Right atrium auricular region (tissue), 2 donors: ENCODE measurements at regions not wholly inside any gene's neighbourhood (a gene's known extent, or its start where the extent isn't known, plus 50 kb on each side); places are given as distances from the start of the nearest gene placed in this dataset.

Experiments used
- DNase-seq: peaks from one replicate; pipeline ENCODE4 v3.0.0-alpha.2; 2019; ENCODE audit warnings: low spot score
- H3K27ac ChIP-seq, 2 donors: fragments of 200-600 bp; sonication (generic); 1 replicate in 1 of 2; 2 replicates in 1 of 2; pipeline ENCODE4 v1.5.1; 2016 to 2019
- H3K27me3 ChIP-seq, 2 donors: fragments of 200-600 bp; sonication (generic); one replicate each; pipeline versions ENCODE4 v1.5.1 to v1.6.0; 2017 to 2019
- H3K36me3 ChIP-seq: fragments of 200-600 bp; sonication (generic); one replicate; pipeline ENCODE4 v1.5.1; 2016
- H3K4me1 ChIP-seq, 2 donors: fragments of 200-600 bp; sonication (generic); one replicate each; pipeline versions ENCODE4 v1.5.1 to v1.6.0; 2017 to 2019
- H3K4me3 ChIP-seq, 2 donors: fragments of 200-600 bp; sonication (generic); 1 replicate in 1 of 2; 2 replicates in 1 of 2; pipeline ENCODE4 v1.5.1; 2017 to 2019; ENCODE audit warnings: mild to moderate bottlenecking in 1 of 2, moderate library complexity in 1 of 2
- H3K9me3 ChIP-seq, 2 donors: fragments of 200-600 bp; sonication (generic); one replicate each; pipeline ENCODE4 v1.5.1; 2019
- TF ChIP-seq, protein P1 (sequence below), 2 donors: fragments of 200-600 bp; sonication (generic); IDR thresholded peaks; one replicate each; pipeline ENCODE4 v1.5.1; 2019; ENCODE audit warnings: antibody characterized with exemption in 2 of 2

DNA sequence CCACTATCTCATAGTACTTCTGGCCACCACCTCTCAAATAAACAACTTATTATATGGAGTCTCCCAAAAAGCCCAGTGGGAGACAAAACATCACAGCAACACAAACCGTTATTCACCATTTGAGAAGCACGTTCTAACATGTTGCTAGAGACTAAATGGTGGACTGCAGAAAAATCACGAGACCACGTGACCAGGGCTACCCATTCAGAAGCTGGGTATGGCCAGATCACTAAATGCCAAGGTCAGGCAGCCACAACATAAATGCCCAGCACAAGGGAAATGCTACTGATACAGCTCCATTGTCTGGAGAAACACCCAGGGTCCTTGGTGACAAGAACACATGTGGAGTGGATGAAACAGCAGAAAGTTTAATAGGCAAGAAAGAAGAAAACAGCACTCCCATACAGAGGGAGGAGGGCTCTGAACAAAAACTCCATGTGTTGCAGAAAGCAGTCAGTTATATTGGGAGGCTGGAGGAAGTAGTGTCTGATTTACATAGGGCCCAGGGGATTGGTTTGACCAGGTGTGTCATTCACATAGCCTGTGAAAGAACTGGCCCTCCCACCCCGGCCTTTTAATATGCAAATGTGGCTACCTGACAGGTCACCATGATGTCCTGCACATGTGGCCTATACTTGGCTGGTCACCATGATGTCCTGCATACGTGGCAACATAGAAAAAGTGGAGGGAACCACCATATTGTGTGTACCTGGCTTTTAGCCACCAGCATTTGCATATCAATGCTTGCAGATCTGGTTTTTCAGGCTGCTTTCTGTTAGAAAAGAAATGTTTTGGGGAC lies 97.2 kb downstream of the TRIM36 start:
- Histone ChIP-seq H3K4me3 (no peak overlapping the region), H3K9me3 (no peaks in the 10 kb centered on the region), H3K27me3 (no peaks in the 10 kb centered on the region), H3K36me3 (no peaks in the 10 kb centered on the region), H3K27ac (no peak overlapping the region), H3K4me1 (no peaks in the 10 kb centered on the region)
- TF ChIP-seq, protein P1, sequence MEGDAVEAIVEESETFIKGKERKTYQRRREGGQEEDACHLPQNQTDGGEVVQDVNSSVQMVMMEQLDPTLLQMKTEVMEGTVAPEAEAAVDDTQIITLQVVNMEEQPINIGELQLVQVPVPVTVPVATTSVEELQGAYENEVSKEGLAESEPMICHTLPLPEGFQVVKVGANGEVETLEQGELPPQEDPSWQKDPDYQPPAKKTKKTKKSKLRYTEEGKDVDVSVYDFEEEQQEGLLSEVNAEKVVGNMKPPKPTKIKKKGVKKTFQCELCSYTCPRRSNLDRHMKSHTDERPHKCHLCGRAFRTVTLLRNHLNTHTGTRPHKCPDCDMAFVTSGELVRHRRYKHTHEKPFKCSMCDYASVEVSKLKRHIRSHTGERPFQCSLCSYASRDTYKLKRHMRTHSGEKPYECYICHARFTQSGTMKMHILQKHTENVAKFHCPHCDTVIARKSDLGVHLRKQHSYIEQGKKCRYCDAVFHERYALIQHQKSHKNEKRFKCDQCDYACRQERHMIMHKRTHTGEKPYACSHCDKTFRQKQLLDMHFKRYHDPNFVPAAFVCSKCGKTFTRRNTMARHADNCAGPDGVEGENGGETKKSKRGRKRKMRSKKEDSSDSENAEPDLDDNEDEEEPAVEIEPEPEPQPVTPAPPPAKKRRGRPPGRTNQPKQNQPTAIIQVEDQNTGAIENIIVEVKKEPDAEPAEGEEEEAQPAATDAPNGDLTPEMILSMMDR (IDR thresholded peaks at IDR 0.05), result no peak
- no peak for DNase-seq

DNA sequence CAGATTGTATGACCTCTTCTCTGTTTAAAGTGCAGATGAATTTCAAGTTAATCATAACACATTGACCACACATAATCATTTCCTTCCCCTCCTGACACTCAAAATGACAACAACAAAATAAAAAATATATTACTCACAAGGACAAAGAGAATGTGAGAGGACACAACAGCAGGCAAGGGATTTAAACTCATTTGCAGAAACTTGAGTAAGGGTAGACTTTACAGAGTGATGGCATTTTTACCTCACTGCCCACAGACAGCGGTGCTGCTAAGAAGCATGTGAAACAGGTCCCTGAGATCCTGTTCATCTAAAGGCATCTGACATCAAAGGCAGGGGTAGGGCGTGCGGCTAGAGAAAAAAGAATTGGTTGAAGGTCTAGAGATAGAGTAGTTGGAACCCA lies 99.0 kb downstream of the TRIM36 start:
- TF ChIP-seq, protein P1 (IDR thresholded peaks at IDR 0.05), result no peak
- H3K36me3 ChIP-seq, result no peaks in the 10 kb centered on the region
- H3K4me3 ChIP-seq, result no peak overlapping the region
- H3K27ac ChIP-seq, result no peak overlapping the region
- no peak for DNase-seq
- H3K27me3 ChIP-seq, result no peaks in the 10 kb centered on the region
- no peaks in the 10 kb centered on the region for H3K9me3 ChIP-seq
- H3K4me1 ChIP-seq, result no peaks in the 10 kb centered on the region

DNA sequence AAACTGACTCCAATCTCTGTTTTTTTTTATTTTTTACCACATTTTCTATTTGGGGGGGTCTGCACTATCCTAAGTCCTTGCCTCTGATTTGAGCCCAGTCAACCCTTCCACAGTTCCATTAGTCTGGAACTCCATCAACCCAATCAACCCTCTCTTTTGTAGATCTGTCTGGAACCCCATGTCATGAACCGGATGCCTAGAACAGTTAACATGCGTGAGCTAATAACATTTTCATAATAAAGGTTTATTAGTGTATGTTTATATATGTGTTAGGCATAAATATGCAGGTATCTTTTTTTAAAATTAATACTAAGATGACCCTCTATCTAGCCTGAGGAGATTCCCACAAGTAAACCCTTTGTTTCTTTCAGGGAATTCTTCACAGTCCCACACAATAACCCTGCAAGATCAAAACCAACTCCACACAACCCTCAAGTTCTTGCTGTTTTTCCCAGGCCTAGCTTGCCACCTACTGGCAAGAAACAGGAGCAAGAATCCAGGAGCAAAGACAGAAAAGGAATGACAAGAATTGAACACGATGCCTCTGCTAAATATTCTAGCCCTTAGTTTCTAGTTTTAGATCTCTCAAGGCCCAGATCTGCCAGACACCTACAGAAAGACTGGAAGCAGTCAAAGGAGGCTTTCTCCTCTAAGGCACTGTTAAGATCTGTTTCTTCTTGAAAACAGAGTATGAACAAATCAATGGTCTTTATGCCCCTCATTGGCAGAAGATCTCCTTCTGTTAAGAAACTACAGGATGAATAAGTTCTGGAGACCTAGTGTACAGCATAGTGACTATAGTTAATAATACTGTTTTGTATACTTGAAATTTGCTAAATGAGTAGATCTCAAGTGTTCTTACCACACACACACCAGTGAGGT lies 100.4 kb downstream of the TRIM36 start:
- Histone ChIP-seq H3K4me1 (no peaks in the 10 kb centered on the region), H3K4me3 (no peak overlapping the region), H3K27ac (no peak overlapping the region), H3K36me3 (no peaks in the 10 kb centered on the region), H3K27me3 (no peaks in the 10 kb centered on the region), H3K9me3 (no peaks in the 10 kb centered on the region)
- no peak for DNase-seq
- TF ChIP-seq, protein P1 (IDR thresholded peaks at IDR 0.05), result peak in 1 of 2 donors; percentile 69

DNA sequence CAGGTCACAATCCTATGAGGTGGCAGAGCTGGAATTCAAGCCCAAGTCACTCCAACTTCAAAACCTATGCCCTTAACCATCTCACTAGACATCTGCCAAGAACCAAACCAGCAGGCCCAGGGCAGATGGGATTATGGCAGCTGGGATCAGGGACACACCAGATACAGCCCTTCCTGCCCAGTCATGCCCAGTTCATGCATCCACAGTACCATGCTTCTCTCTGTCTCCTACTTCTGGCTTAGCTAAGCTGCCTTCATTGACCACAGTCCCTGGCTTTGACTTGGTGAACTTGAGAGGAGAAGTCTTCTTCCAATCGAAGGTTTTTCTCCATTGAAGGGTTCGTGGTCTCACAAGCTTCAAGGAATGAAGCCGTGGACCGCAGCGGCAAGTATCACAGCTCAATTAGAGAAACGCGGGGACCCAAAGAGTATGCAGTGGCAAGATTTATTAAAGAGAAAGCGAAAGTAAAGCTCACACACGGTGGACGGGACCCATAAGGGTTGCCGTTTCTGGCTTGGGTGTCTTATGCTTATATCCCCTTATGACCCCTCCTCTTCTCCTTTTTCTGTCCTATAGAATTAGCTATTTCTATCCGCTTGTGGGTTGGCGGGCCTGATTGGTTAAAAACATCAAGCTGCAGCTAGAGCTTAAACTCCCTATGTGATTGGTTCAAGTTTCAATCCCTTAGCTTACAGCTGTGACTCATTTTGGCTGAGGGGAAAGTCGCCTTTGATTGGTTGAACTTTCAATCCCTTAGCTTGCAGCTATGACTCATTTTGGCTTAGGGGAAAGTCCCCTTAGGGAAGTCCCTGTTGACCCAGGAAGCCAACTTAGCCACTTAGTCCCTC lies 101.2 kb downstream of the TRIM36 start:
- no peak for DNase-seq
- TF ChIP-seq, protein P1 (IDR thresholded peaks at IDR 0.05), result no peak
- no peaks in the 10 kb centered on the region for H3K9me3 ChIP-seq

DNA sequence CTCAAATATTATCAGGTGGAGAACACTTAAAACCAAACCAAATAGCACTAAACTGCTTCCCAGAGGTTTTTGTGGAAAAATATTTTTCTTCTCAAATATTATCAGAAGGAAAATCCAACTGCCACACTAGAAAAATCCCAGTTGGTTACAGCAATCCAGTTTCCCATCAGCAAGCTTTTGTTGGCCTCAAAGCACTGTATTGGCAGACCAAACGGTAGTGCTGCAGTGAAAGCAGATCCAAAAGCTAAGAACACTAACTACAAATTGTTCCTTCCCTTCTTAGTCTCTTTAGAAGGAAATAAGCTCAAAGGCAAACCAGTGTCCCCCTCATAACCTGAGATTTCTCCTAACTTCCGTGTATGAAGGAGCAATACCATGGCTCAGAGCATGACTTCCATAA lies 105.3 kb downstream of the TRIM36 start:
- no peak for DNase-seq
- TF ChIP-seq, protein P1 (IDR thresholded peaks at IDR 0.05), result no peak

More for the DNA sequence above, 101.2 kb downstream of the TRIM36 start:
- Histone ChIP-seq H3K4me3 (no peak overlapping the region), H3K4me1 (no peaks in the 10 kb centered on the region), H3K27me3 (no peaks in the 10 kb centered on the region), H3K27ac (no peak overlapping the region), H3K36me3 (no peaks in the 10 kb centered on the region)

More for the DNA sequence above, 105.3 kb downstream of the TRIM36 start:
- no peaks in the 10 kb centered on the region for H3K36me3 ChIP-seq
- H3K27me3 ChIP-seq, result no peaks in the 10 kb centered on the region
- H3K4me1 ChIP-seq, result no peaks in the 10 kb centered on the region
- H3K27ac ChIP-seq, result no peak overlapping the region
- H3K4me3 ChIP-seq, result no peak overlapping the region
- H3K9me3 ChIP-seq, result no peaks in the 10 kb centered on the region
